ENCODE measurements at regions not wholly inside any gene's neighbourhood (a gene's known extent, or its start where the extent isn't known, plus 50 kb on each side); places are given as distances from the start of the nearest gene placed in this dataset.

- TF ChIP-seq ZBTB33 (IDR thresholded peaks at IDR 0.05; ENCODE audit: borderline replicate concordance, low read depth) (no peak), POLR2AphosphoS5 (IDR thresholded peaks at IDR 0.05; ENCODE audit: low read depth, low read length) (no peak), CTCF (IDR thresholded peaks at IDR 0.05) (no peak), MXI1 (IDR thresholded peaks at IDR 0.05; ENCODE audit: low read depth, low read length) (no peak), SMC3 (IDR thresholded peaks at IDR 0.05; ENCODE audit: low read depth, low read length) (no peak), RAD21 (IDR thresholded peaks at IDR 0.05; ENCODE audit: low read length) (no peak), YY1 (IDR thresholded peaks at IDR 0.05; ENCODE audit: low read depth) (no peak)
Measured at GRCh38 chr13:68048802-68049359, 818.7 kb upstream of the PCDH9 start.

Data from SK-N-SH (cell line).